AG04450 (cell line): ENCODE measurements at regions not wholly inside any gene's neighbourhood (a gene's known extent, or its start where the extent isn't known, plus 50 kb on each side); places are given as distances from the start of the nearest gene placed in this dataset.
A peak's percentile ranks its signal among the peaks of the same experiment; 100 is the strongest.

Experiments used
- CTCF ChIA-PET: fragments of 300-600, 350-600 bp; formaldehyde crosslinking; extraction: SDS; loops from one replicate; lab custom pipeline; 2022; ENCODE audit warnings: antibody characterized with exemption, inconsistent platforms; lab: Charles Lee
- POLR2A ChIA-PET: fragments of 350-600 bp; formaldehyde crosslinking; extraction: SDS; loops from one replicate; lab custom pipeline; 2021; ENCODE audit warnings: antibody characterized with exemption, inconsistent platforms; lab: Yijun Ruan, JAX
- DNase-seq: peaks from one replicate; pipeline ENCODE4 v3.0.0-alpha.2; 2011; ENCODE audit warnings: low read depth, low spot score
- H3K27ac ChIP-seq: one replicate; pipeline ENCODE4 v1.5.1; 2012; ENCODE audit warnings: low read depth, low read length, control low read depth
- H3K27me3 ChIP-seq: one replicate; pipeline ENCODE4 v1.6.0; 2012; ENCODE audit warnings: low read length; ENCODE audit not compliant: control insufficient read depth, insufficient read depth
- H3K4me3 ChIP-seq: 2 replicates; pipeline ENCODE4 v1.5.1; 2011; ENCODE audit warnings: mild to moderate bottlenecking, low read depth, low read length, control low read depth
- H3K9me3 ChIP-seq: 2 replicates; pipeline ENCODE4 v1.5.1; 2012; ENCODE audit warnings: low read length; ENCODE audit not compliant: control insufficient read depth, insufficient read depth
- CTCF ChIP-seq: IDR thresholded peaks from 2 replicates; pipeline ENCODE4 v1.5.1; 2011; ENCODE audit warnings: low read depth, low read length, control low read depth, inconsistent platforms

- CTCF ChIA-PET = no interaction called here
- DNase-seq = no peak
These were observed 205.4 kb upstream of the GNPDA2 start for GRCh38 chr4:44931720-44932119.

GRCh38 chr4:44928785-44929184 is 202.4 kb upstream of the GNPDA2 start:
- no peak overlapping the region for H3K4me3 ChIP-seq
- no peak overlapping the region for H3K27ac ChIP-seq
- ChIA-PET CTCF (no interaction called here), POLR2A (no interaction called here)
- H3K9me3 ChIP-seq = no peaks in the 10 kb centered on the region
- TF ChIP-seq CTCF = no peak
- no peak for DNase-seq
- no peaks in the 10 kb centered on the region for H3K27me3 ChIP-seq

More at GRCh38 chr4:44931720-44932119, 205.4 kb upstream of the GNPDA2 start:
- Histone ChIP-seq H3K27ac (no peak overlapping the region), H3K9me3 (no peaks in the 10 kb centered on the region), H3K4me3 (no peak overlapping the region), H3K27me3 (no peaks in the 10 kb centered on the region)
- no peak for TF ChIP-seq CTCF
- POLR2A ChIA-PET = no interaction called here

GRCh38 chr4:44927399-44928380 is 201.3 kb upstream of the GNPDA2 start:
- no peak overlapping the region for H3K27ac ChIP-seq
- DNase-seq = no peak
- no peak overlapping the region for H3K4me3 ChIP-seq
- no peaks in the 10 kb centered on the region for H3K9me3 ChIP-seq
- CTCF ChIA-PET = interaction anchor here (0.5 kb wide), 2 partner anchors 491 to 1351 kb away, joined by 3 to 6 read pairs; no protein-coding TSS in a partner anchor
- POLR2A ChIA-PET = no interaction called here
- TF ChIP-seq CTCF = peak; percentile 28; the same call in 1 of the 2 replicates
- no peaks in the 10 kb centered on the region for H3K27me3 ChIP-seq

DNA sequence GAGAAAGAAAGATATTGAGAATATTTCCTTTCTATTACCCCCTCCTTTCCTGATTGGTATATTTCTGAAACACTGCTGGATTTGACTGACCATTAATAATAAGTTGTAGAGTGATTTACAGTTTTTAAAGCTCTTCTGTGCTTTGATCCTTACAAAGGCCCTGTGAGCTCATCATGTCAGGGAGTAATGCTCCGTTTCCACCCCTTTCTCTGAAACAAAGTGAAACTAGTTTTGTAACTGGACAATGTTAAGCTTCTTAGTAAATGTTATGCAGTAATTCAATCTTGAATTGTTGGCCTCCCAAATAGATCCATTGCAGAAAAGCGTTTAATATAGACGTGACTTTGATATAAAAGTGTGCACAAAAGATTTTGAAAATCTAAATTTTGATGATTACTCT is 190.1 kb upstream of the GNPDA2 start:
- Histone ChIP-seq H3K4me3 (no peak overlapping the region), H3K27me3 (no peaks in the 10 kb centered on the region), H3K27ac (no peak overlapping the region), H3K9me3 (0 out of 2 replicates have a peak, but pooled peaks cover 3% of the 10 kb centered on the region)
- no peak for DNase-seq
- no peak for TF ChIP-seq CTCF
- CTCF ChIA-PET = no interaction called here
- POLR2A ChIA-PET = no interaction called here

DNA sequence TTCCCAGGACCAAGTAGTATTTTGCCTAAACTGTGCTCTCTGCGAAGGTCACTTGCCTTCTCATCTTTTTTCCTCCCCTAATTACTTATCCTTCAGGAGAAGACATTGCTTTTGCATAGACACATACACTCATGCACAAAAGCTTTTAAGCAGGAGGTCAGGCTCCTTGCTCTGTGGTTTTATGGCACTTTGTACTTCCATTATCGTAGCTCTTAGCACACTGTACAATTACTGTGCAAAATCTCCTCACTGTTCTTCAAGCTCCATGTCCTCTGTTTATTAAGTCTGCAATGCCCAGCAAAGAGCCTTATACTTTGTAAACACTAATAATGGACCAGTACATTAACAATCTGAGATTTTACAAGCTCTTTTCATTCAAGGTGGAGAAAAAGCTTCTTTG is 188.4 kb upstream of the GNPDA2 start:
- DNase-seq = no peak
- ChIA-PET POLR2A (no interaction called here), CTCF (no interaction called here)
- Histone ChIP-seq H3K9me3 (0 out of 2 replicates have a peak, but pooled peaks cover 3% of the 10 kb centered on the region), H3K27ac (no peak overlapping the region), H3K27me3 (no peaks in the 10 kb centered on the region), H3K4me3 (no peak overlapping the region)
- no peak for TF ChIP-seq CTCF
